ENCODE measurements at regions not wholly inside any gene's neighbourhood (a gene's known extent, or its start where the extent isn't known, plus 50 kb on each side); places are given as distances from the start of the nearest gene placed in this dataset.

DNA sequence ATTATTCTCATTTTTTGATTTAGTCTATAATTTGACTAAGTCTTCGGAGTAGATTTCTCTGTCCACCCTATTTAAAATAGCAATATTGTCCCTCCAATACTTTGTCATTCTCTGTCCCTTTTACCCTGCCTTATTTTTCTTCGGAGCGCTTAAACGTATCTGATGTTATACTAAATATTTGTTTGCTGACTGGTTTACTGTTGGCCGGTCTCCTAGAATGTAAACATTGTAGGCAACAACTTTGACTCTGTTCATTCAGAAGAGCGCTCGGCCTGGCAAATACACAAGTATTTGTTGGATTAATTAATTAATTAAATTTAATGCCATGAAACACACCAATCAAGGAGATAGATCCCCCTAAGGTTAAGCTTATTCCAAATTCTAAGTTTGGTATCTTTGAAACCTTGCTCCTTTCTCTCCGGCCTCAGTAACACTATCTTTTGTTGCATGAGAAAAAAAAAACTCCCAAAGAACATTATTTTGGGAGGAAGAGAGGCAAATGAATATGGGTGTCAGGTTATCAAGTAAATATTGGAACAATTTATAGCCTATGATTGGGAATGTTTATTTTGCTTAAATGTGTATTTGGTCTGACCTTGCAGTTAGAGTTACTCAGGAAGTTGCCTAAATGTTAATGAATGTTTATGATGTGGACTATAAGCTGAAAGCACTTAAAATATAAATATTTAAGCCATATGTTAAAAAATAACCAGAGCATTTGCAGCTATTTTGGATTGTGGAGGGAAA is 231.1 kb downstream of the SOX4 start:
- DNase-seq (ENCODE audit: low spot score in 2 of 2) (no peak), ATAC-seq (replicated peaks; ENCODE audit: extremely low read depth, poor library complexity, severe bottlenecking) (no peak)
- no peaks in the 10 kb centered on the region for H3K9me3 Mint-ChIP-seq
- H3K27ac Mint-ChIP-seq (ENCODE audit: low read depth): no peak overlapping the region
- H3K36me3 Mint-ChIP-seq (ENCODE audit: insufficient read depth): peaks cover 2% of the 10 kb centered on the region
- no peaks in the 10 kb centered on the region for H3K27me3 Mint-ChIP-seq
- no peak overlapping the region for H3K4me3 Mint-ChIP-seq
- no peaks in the 10 kb centered on the region for H3K4me1 Mint-ChIP-seq

DNA sequence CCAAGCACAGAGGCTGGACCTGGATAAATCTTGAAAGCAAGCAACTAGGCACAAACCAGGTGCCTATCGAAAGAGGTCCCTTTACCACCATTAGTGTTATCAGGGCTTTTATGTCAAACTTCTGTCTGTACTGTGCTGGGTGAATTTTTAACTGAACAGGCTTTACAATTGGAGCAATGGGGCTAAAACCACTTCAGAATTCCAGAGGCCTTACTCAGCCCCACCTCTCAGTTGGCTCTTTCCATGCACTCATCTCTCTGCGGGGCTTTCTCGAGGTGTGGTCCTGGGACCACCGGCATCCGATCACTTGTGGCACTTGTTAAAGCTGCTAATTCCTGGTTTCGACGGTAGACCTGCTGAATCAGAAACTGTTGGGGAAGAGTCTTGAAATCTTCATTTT is 232.5 kb downstream of the SOX4 start:
- Mint-ChIP-seq H3K27ac (ENCODE audit: low read depth) (no peak overlapping the region), H3K36me3 (ENCODE audit: insufficient read depth) (peaks cover 2% of the 10 kb centered on the region), H3K9me3 (no peaks in the 10 kb centered on the region), H3K4me1 (no peaks in the 10 kb centered on the region), H3K4me3 (no peak overlapping the region), H3K27me3 (no peaks in the 10 kb centered on the region)
- DNase-seq (ENCODE audit: low spot score in 2 of 2) (no peak), ATAC-seq (replicated peaks; ENCODE audit: extremely low read depth, poor library complexity, severe bottlenecking) (no peak)

- DNase-seq (ENCODE audit: low spot score in 2 of 2): no peak
- no peak overlapping the region for H3K4me3 Mint-ChIP-seq
- no peak overlapping the region for H3K27ac Mint-ChIP-seq (ENCODE audit: low read depth)
- peaks cover 2% of the 10 kb centered on the region for H3K36me3 Mint-ChIP-seq (ENCODE audit: insufficient read depth)
- no peaks in the 10 kb centered on the region for H3K9me3 Mint-ChIP-seq
- ATAC-seq (replicated peaks; ENCODE audit: extremely low read depth, poor library complexity, severe bottlenecking): no peak
- H3K4me1 Mint-ChIP-seq: no peaks in the 10 kb centered on the region
- no peaks in the 10 kb centered on the region for H3K27me3 Mint-ChIP-seq
Measured at GRCh38 chr6:21826904-21827303, 233.4 kb downstream of the SOX4 start.

DNA sequence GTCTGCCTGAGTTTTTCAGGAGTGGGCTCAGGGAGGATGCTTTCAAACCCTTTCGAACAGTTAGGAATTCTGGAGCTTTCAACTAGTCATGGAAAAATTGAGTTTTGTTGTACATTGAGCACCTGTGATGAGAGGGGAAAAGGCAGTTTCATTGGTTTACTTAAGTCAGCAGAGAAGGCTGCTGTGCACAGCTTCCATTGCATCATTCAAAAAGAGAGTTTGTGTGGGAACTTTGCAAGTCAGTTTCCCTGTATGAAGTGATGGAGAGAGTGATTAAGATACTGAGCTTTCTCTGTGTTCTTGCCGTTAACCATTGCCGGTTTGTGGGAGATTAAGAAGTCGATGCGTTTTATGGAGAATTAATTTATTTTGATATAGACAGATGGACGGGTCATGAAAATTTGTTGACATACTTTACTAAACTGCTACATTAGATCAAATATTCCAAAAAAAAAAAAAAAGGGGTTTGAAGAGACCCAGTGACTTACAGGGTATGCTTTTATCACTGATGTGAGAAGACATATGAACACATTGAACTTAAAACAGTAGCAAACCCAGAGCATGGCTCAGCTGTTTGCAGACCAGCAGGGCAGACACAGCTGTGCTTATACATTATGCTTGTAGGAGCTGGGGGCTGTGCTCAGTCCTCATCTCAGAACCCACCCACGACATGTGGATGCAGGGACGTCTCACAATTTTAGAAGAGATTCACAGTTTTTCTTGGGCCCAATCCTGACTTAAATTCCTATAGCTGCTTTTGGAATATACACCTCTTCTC is 234.1 kb downstream of the SOX4 start:
- ATAC-seq (replicated peaks; ENCODE audit: extremely low read depth, poor library complexity, severe bottlenecking) (no peak), DNase-seq (ENCODE audit: low spot score in 2 of 2) (no peak)
- no peaks in the 10 kb centered on the region for H3K27me3 Mint-ChIP-seq
- H3K36me3 Mint-ChIP-seq (ENCODE audit: insufficient read depth): peaks cover 5% of the 10 kb centered on the region
- H3K9me3 Mint-ChIP-seq: no peaks in the 10 kb centered on the region
- no peaks in the 10 kb centered on the region for H3K4me1 Mint-ChIP-seq
- no peak overlapping the region for H3K27ac Mint-ChIP-seq (ENCODE audit: low read depth)
- no peak overlapping the region for H3K4me3 Mint-ChIP-seq

DNA sequence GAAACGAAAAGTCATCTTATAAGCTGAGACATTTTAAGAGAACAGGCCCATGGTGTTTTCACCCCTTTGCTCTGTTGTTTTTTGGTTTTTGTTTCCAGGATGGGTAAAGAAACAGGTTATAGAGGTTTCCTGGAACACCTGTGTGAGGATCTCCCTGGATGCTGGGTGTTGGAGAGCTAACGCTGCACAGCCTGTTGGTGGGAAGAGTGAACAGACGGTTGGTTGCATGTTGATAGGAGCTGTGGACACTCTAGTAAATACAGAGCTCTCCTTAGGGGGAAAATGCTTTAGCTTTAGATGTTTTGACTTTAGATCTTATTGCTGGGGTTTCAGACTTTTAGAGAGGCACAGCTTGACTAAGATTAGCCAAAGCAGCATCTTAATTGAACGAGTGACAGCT is 235.2 kb downstream of the SOX4 start:
- H3K36me3 Mint-ChIP-seq (ENCODE audit: insufficient read depth): peaks cover 3% of the 10 kb centered on the region
- ATAC-seq (replicated peaks; ENCODE audit: extremely low read depth, poor library complexity, severe bottlenecking): no peak
- no peak overlapping the region for H3K4me3 Mint-ChIP-seq
- H3K27me3 Mint-ChIP-seq: no peaks in the 10 kb centered on the region
- no peaks in the 10 kb centered on the region for H3K9me3 Mint-ChIP-seq
- no peak overlapping the region for H3K27ac Mint-ChIP-seq (ENCODE audit: low read depth)
- no peaks in the 10 kb centered on the region for H3K4me1 Mint-ChIP-seq
- no peak for DNase-seq (ENCODE audit: low spot score in 2 of 2)

DNA sequence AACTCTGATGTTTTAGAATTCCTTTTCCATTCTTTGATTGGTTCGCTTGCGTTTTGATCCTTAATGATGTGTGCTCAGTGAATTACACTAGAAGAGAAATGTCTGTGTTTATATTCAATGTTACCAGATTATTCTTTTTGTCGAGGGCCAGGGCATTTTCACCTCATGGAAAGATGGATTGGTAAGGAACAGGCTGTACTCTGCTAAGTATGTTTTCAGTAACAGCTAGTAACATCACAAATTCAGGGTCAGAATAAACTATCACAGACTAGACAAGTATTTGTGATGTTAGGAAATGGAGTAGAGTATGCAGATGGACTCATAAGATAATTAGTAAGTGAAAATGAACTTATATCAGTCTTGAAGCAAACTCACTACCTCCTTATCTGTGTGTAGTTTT is 235.6 kb downstream of the SOX4 start:
- no peaks in the 10 kb centered on the region for H3K9me3 Mint-ChIP-seq
- H3K27ac Mint-ChIP-seq (ENCODE audit: low read depth): no peak overlapping the region
- no peaks in the 10 kb centered on the region for H3K27me3 Mint-ChIP-seq
- no peaks in the 10 kb centered on the region for H3K4me1 Mint-ChIP-seq
- H3K4me3 Mint-ChIP-seq: no peak overlapping the region
- H3K36me3 Mint-ChIP-seq (ENCODE audit: insufficient read depth): peaks cover 3% of the 10 kb centered on the region
- DNase-seq (ENCODE audit: low spot score in 2 of 2): no peak
- ATAC-seq (replicated peaks; ENCODE audit: extremely low read depth, poor library complexity, severe bottlenecking): no peak

- no peak for DNase-seq (ENCODE audit: low spot score in 2 of 2)
- Mint-ChIP-seq H3K27me3 (no peaks in the 10 kb centered on the region), H3K36me3 (ENCODE audit: insufficient read depth) (peaks cover 3% of the 10 kb centered on the region), H3K4me1 (no peaks in the 10 kb centered on the region), H3K9me3 (no peaks in the 10 kb centered on the region), H3K27ac (ENCODE audit: low read depth) (no peak overlapping the region), H3K4me3 (no peak overlapping the region)
- ATAC-seq (replicated peaks; ENCODE audit: extremely low read depth, poor library complexity, severe bottlenecking): no peak
Measured at GRCh38 chr6:21831521-21832291, 238.2 kb downstream of the SOX4 start.

DNA sequence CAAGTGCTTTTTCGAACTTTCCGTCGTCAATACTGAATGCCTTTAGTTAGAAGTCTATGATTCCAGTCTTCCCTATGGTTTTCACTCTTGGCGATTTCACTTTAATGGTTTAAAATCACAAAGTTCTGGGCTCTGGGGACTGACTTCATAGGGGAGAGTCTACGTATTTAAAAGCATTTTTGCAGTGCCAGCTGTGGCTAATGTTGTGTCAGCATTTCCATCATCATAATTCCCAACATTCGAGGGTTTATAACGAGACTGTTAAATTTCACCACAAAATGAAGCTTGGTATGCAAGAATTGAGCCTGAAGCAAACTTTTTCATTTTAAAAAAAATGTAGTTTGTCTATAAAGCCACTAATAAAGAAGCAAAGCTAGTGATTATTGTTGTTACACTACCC is 242.7 kb downstream of the SOX4 start:
- DNase-seq (ENCODE audit: low spot score in 2 of 2) (no peak), ATAC-seq (replicated peaks; ENCODE audit: extremely low read depth, poor library complexity, severe bottlenecking) (no peak)
- Mint-ChIP-seq H3K4me1 (no peaks in the 10 kb centered on the region), H3K4me3 (no peak overlapping the region), H3K9me3 (no peaks in the 10 kb centered on the region), H3K27me3 (no peaks in the 10 kb centered on the region), H3K36me3 (ENCODE audit: insufficient read depth) (peaks cover 3% of the 10 kb centered on the region), H3K27ac (ENCODE audit: low read depth) (no peak overlapping the region)

GRCh38 chr6:21836772-21837425 is 243.3 kb downstream of the SOX4 start:
- Mint-ChIP-seq H3K4me3 (no peak overlapping the region), H3K27me3 (no peaks in the 10 kb centered on the region), H3K4me1 (no peaks in the 10 kb centered on the region), H3K27ac (ENCODE audit: low read depth) (no peak overlapping the region), H3K36me3 (ENCODE audit: insufficient read depth) (peaks cover 2% of the 10 kb centered on the region), H3K9me3 (no peaks in the 10 kb centered on the region)
- ATAC-seq (replicated peaks; ENCODE audit: extremely low read depth, poor library complexity, severe bottlenecking) (no peak), DNase-seq (ENCODE audit: low spot score in 2 of 2) (no peak)

GRCh38 chr6:21840428-21840827 is 246.9 kb downstream of the SOX4 start:
- H3K27ac Mint-ChIP-seq (ENCODE audit: low read depth): no peak overlapping the region
- no peaks in the 10 kb centered on the region for H3K9me3 Mint-ChIP-seq
- no peak overlapping the region for H3K4me3 Mint-ChIP-seq
- H3K4me1 Mint-ChIP-seq: no peaks in the 10 kb centered on the region
- H3K27me3 Mint-ChIP-seq: no peaks in the 10 kb centered on the region
- ATAC-seq (replicated peaks; ENCODE audit: extremely low read depth, poor library complexity, severe bottlenecking) (no peak), DNase-seq (ENCODE audit: low spot score in 2 of 2) (no peak)
- peaks cover 2% of the 10 kb centered on the region for H3K36me3 Mint-ChIP-seq (ENCODE audit: insufficient read depth)

GRCh38 chr6:21842875-21843645 is 249.5 kb downstream of the SOX4 start:
- Mint-ChIP-seq H3K4me3 (no peak overlapping the region), H3K27me3 (no peaks in the 10 kb centered on the region), H3K36me3 (ENCODE audit: insufficient read depth) (peaks cover 2% of the 10 kb centered on the region), H3K27ac (ENCODE audit: low read depth) (no peak overlapping the region), H3K9me3 (peaks cover 3% of the 10 kb centered on the region), H3K4me1 (no peaks in the 10 kb centered on the region)
- ATAC-seq (replicated peaks; ENCODE audit: extremely low read depth, poor library complexity, severe bottlenecking): no peak
- no peak for DNase-seq (ENCODE audit: low spot score in 2 of 2)
